ENCODE measurements at regions not wholly inside any gene's neighbourhood (a gene's known extent, or its start where the extent isn't known, plus 50 kb on each side); places are given as distances from the start of the nearest gene placed in this dataset.

DNA sequence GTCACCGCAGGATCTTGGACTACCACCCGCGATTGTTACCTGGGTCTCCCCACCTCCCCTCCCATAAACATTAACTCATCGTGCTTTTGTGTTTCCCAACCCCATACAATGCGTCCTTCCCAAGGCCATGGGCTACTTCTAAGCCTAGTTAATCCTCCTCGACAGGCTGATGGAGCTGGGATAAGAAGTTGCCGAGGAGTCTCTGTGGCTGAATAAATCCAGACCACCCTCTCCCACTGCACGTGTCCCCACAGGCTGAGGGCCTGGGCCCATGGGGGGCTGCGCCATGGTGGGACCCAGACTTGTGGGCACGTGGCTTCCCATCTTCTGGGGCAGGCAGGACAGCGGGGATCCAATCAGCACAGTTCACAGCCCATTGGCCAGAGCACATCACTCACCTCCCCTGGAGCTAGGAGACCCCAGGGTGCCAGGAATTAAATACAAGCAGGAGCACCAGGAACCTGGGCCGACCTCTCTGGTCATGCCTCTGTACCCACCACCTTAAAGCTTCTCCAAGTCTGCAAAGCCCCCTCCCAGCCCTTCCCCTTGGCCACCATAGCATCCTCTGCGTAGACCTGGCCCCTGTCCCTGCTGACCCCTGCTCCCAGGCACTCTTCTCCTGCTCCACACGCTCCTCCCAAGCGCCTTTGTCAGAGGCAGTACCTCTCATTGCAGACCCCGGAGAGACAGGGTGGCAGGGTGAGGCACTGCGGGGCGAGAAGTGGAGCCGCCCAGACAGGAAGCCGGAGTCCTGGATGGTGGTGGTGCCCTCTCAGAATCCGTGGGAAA is 51.0 kb upstream of the ID2 start:
- no peak overlapping the region for H3K18ac ChIP-seq (ENCODE audit: insufficient read length, low read depth, low read length)
- H2BK20ac ChIP-seq (ENCODE audit: low read depth, low read length, poor library complexity, severe bottlenecking): no peak overlapping the region
- no peaks in the 10 kb centered on the region for H3K27me3 ChIP-seq (ENCODE audit: insufficient read depth, low read length)
- no peaks in the 10 kb centered on the region for H3K9me3 ChIP-seq (ENCODE audit: control insufficient read depth, low read depth, low read length)
- no peak overlapping the region for H2AK5ac ChIP-seq (ENCODE audit: insufficient read length, low read length)
- no peak overlapping the region for H3K27ac ChIP-seq (ENCODE audit: insufficient read length, low read depth, low read length)
- H4K8ac ChIP-seq (replicated peaks; ENCODE audit: insufficient read length, low read depth, low read length): no peak overlapping the region
- H3K14ac ChIP-seq (ENCODE audit: insufficient read depth, low read length): no peak overlapping the region
- no peak overlapping the region for H2BK15ac ChIP-seq (ENCODE audit: low read depth, low read length)
- H4K5ac ChIP-seq (ENCODE audit: insufficient read length, low read depth, low read length): no peak overlapping the region
- H2AFZ ChIP-seq (ENCODE audit: low read length): no peak overlapping the region
- H2BK12ac ChIP-seq (ENCODE audit: insufficient read length, low read depth, low read length): no peak overlapping the region
- Mint-ChIP-seq H3K4me3 (no peak overlapping the region), H3K36me3 (ENCODE audit: insufficient read depth in 1 of 3, low read depth in 3 of 3) (no peaks in the 10 kb centered on the region; a peak in 1 of 7 replicates), H3K9me3 (no peaks in the 10 kb centered on the region; a peak in 1 of 5 replicates), H3K27ac (no peak overlapping the region), H3K4me1 (peaks cover 25 to 28% of the 10 kb centered on the region in 2 experiments), H3K27me3 (ENCODE audit: low read depth) (peaks cover 13% of the 10 kb centered on the region)
- no peaks in the 10 kb centered on the region for H3K4me1 ChIP-seq (ENCODE audit: insufficient read depth, low read length)
- no peak overlapping the region for H3K4ac ChIP-seq (ENCODE audit: low read depth, low read length)
- TF ChIP-seq, protein P1, sequence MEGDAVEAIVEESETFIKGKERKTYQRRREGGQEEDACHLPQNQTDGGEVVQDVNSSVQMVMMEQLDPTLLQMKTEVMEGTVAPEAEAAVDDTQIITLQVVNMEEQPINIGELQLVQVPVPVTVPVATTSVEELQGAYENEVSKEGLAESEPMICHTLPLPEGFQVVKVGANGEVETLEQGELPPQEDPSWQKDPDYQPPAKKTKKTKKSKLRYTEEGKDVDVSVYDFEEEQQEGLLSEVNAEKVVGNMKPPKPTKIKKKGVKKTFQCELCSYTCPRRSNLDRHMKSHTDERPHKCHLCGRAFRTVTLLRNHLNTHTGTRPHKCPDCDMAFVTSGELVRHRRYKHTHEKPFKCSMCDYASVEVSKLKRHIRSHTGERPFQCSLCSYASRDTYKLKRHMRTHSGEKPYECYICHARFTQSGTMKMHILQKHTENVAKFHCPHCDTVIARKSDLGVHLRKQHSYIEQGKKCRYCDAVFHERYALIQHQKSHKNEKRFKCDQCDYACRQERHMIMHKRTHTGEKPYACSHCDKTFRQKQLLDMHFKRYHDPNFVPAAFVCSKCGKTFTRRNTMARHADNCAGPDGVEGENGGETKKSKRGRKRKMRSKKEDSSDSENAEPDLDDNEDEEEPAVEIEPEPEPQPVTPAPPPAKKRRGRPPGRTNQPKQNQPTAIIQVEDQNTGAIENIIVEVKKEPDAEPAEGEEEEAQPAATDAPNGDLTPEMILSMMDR (conservative IDR thresholded peaks at IDR 0.05): no peak
- H2BK120ac ChIP-seq (ENCODE audit: low read depth, low read length, poor library complexity, severe bottlenecking): no peak overlapping the region
- H3K4me2 ChIP-seq (ENCODE audit: insufficient read depth, insufficient read length, low read length): no peak overlapping the region
- H3K23ac ChIP-seq (ENCODE audit: insufficient read length, low read depth, low read length): no peak overlapping the region
- H3K79me1 ChIP-seq (ENCODE audit: insufficient read depth, low read depth, low read length, poor library complexity, severe bottlenecking): no peaks in the 10 kb centered on the region
- WGBS (ENCODE audit: extremely low coverage, insufficient read length, low lambda C conversion rate): no CpG with 5 or more reads among the region's 21 CpGs
- no peak overlapping the region for H4K91ac ChIP-seq (ENCODE audit: insufficient read length, low read depth, low read length)
- H3K9ac ChIP-seq (ENCODE audit: extremely low read depth, insufficient read length, low read length): no peak overlapping the region
- no peak for DNase-seq
- H3T11ph ChIP-seq (ENCODE audit: low read length): no peak overlapping the region
- no peak overlapping the region for H2BK5ac ChIP-seq (ENCODE audit: insufficient read length, low read length)
- no peak overlapping the region for H3K56ac ChIP-seq (ENCODE audit: insufficient read length, low read depth, low read length)
- no peaks in the 10 kb centered on the region for H3K23me2 ChIP-seq (ENCODE audit: insufficient read length, low read depth, low read length, poor library complexity, severe bottlenecking)
- no peaks in the 10 kb centered on the region for H3K79me2 ChIP-seq (ENCODE audit: insufficient read depth, low read length)
- no peaks in the 10 kb centered on the region for H4K20me1 ChIP-seq (ENCODE audit: control insufficient read depth, insufficient read depth, insufficient read length)

All from H9 (cell line).